Bone marrow (tissue), 2 donors: ENCODE measurements at regions not wholly inside any gene's neighbourhood (a gene's known extent, or its start where the extent isn't known, plus 50 kb on each side); places are given as distances from the start of the nearest gene placed in this dataset.

Experiments used
- DNase-seq, 2 donors: peaks; one replicate each; lab custom pipeline; 2025; lab: John Stamatoyannopoulos, UW

- no peak for DNase-seq
Measured at GRCh38 chr14:56501909-56502530, 77.6 kb upstream of the TMEM260 start.

- DNase-seq, result no peak
Measured at GRCh38 chr14:56505361-56505760, 74.2 kb upstream of the TMEM260 start.

GRCh38 chr14:56512521-56512920 lies 67.1 kb upstream of the TMEM260 start:
- no peak for DNase-seq

GRCh38 chr14:56514663-56515371 lies 64.8 kb upstream of the TMEM260 start:
- DNase-seq, result no peak

- DNase-seq, result no peak
Measured at GRCh38 chr14:56515739-56516138, 63.9 kb upstream of the TMEM260 start.

GRCh38 chr14:56522403-56522802 lies 57.2 kb upstream of the TMEM260 start:
- DNase-seq, result no peak

- DNase-seq, result no peak
Measured at GRCh38 chr14:56524971-56525677, 54.5 kb upstream of the TMEM260 start.

GRCh38 chr14:56528927-56529326 lies 50.7 kb upstream of the TMEM260 start:
- no peak for DNase-seq
